Cardiac muscle cell (in vitro differentiated cells and primary cell): ENCODE measurements at regions not wholly inside any gene's neighbourhood (a gene's known extent, or its start where the extent isn't known, plus 50 kb on each side); places are given as distances from the start of the nearest gene placed in this dataset.

ENCODE experiments used
- DNase-seq, 2 donors: peaks; one replicate each; pipeline versions ENCODE4 v3.0.0 to v3.0.0-alpha.2; 2010 to 2017; ENCODE audit warnings: low read depth in 1 of 2, low spot score in 1 of 2
- H3K27ac ChIP-seq: fragments of 200-600 bp; sonication (generic); 2 replicates; pipeline ENCODE4 v1.5.1; 2016
- H3K27me3 ChIP-seq: fragments of 200-600 bp; sonication (generic); 2 replicates; pipeline ENCODE4 v1.6.0; 2016; ENCODE audit warnings: control low read depth
- H3K36me3 ChIP-seq: fragments of 200-600 bp; sonication (generic); 2 replicates; pipeline ENCODE4 v1.5.1; 2016; ENCODE audit warnings: control low read depth
- H3K4me1 ChIP-seq: fragments of 200-600 bp; sonication (generic); 2 replicates; pipeline ENCODE4 v1.8.1; 2017; ENCODE audit warnings: low read depth, mild to moderate bottlenecking, mixed run types
- H3K4me3 ChIP-seq: fragments of 200-600 bp; sonication (generic); 2 replicates; pipeline ENCODE4 v1.5.1; 2016; ENCODE audit warnings: mild to moderate bottlenecking
- H3K9me3 ChIP-seq: fragments of 200-600 bp; sonication (generic); 2 replicates; pipeline ENCODE4 v1.5.1; 2017; ENCODE audit warnings: low read depth, mild to moderate bottlenecking, control low read depth
- TF ChIP-seq, protein P1 (sequence below): IDR thresholded peaks from 2 replicates; pipeline ENCODE4 v1.5.1; 2012; ENCODE audit warnings: low read depth, mild to moderate bottlenecking, low read length

DNA sequence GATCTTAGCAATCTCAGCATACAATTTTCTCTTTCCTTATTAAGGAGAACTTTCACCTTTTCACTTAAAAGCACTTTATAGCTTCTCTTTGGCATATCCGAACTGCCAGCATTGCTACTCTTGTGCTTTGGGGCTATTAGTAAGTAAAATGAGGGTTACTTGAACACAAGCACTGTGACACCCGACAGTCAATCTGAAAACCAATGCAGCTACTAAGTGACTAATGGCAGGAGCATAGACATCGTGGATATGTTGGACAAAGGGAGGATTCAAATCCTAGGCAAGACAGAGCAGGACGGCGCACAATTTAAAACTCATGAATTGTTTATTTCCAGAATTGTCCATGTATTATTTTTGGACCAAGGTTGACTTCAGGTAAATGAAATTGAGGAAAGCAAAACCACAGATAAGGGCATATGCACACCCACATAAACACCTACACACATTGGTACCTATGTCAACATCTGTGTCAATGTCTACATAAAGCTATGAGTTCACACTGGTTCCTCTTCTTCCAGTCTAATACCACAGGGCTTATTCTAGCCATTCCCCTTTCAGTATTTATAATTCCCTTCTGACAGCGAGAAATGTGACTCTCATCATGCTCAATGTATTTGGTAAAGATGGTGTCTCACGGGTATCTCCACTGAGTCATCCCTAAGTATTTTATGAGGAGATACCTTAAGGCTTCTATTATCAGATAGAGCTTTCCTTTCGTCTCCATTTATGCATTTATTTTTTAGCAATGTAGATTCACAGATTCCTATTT, 75.3 kb upstream of the RALGPS2 start:
- no peak overlapping the region for H3K4me3 ChIP-seq
- TF ChIP-seq, protein P1, sequence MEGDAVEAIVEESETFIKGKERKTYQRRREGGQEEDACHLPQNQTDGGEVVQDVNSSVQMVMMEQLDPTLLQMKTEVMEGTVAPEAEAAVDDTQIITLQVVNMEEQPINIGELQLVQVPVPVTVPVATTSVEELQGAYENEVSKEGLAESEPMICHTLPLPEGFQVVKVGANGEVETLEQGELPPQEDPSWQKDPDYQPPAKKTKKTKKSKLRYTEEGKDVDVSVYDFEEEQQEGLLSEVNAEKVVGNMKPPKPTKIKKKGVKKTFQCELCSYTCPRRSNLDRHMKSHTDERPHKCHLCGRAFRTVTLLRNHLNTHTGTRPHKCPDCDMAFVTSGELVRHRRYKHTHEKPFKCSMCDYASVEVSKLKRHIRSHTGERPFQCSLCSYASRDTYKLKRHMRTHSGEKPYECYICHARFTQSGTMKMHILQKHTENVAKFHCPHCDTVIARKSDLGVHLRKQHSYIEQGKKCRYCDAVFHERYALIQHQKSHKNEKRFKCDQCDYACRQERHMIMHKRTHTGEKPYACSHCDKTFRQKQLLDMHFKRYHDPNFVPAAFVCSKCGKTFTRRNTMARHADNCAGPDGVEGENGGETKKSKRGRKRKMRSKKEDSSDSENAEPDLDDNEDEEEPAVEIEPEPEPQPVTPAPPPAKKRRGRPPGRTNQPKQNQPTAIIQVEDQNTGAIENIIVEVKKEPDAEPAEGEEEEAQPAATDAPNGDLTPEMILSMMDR: no peak
- DNase-seq: no peak
- H3K9me3 ChIP-seq: no peaks in the 10 kb centered on the region
- no peak overlapping the region for H3K27ac ChIP-seq
- no peaks in the 10 kb centered on the region for H3K36me3 ChIP-seq
- H3K27me3 ChIP-seq: no peaks in the 10 kb centered on the region
- peaks cover 11% of the 10 kb centered on the region for H3K4me1 ChIP-seq

DNA sequence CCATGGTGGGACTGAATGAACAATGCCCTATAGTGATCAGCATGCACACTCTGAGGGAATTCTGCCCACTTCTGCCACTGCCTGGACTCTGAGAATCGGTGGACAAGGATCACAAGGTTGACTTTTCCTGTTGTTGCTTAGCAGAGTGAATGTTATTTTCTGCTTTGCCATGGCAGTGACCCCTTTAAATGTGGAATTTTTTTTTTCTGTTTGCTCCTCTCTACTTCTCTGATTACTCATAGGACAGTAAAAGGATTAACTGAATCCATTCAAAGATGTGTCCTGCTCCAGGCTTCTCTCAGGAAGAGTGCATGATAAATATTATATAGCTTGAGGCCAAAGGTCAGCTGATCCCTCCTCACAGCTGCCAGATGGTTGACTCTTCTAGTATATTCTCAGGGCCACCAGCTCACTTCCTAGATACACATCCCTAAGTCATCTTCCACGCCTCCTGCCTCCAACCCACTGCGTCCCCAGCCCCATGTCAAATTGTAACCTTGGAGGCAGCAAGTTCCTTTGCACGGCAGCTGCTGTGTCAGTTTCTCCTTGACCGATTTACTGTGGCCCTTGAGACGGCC, 74.0 kb upstream of the RALGPS2 start:
- H3K4me3 ChIP-seq: no peak overlapping the region
- TF ChIP-seq, protein P1: no peak
- H3K27me3 ChIP-seq: no peaks in the 10 kb centered on the region
- no peaks in the 10 kb centered on the region for H3K36me3 ChIP-seq
- H3K27ac ChIP-seq: no peak overlapping the region
- no peak for DNase-seq
- no peaks in the 10 kb centered on the region for H3K9me3 ChIP-seq
- H3K4me1 ChIP-seq: no peaks in the 10 kb centered on the region

DNA sequence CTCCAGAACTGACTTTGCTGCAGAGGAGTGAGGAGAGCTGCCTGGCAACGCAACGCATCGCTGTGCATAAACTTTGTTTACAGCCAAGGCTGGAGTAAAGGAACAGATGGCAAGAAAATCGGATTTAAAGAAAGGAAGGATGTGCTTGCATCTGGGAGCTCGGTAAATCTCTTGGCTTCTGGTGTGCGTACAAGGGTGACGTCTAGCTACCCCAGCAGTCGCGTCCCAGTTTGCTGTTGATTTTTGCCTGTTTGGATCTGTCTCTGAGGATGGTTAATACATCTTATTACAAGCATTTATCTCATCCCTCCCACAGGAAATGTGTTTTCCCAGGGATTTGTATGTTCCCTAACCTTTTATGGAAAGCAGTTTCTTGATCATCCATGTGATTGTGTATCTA, 73.3 kb upstream of the RALGPS2 start:
- Histone ChIP-seq H3K27me3 (no peaks in the 10 kb centered on the region), H3K4me3 (no peak overlapping the region), H3K36me3 (no peaks in the 10 kb centered on the region), H3K27ac (no peak overlapping the region), H3K9me3 (no peaks in the 10 kb centered on the region), H3K4me1 (no peaks in the 10 kb centered on the region)
- DNase-seq: peak in 1 of 2 donors; percentile 47
- TF ChIP-seq, protein P1: no peak

DNA sequence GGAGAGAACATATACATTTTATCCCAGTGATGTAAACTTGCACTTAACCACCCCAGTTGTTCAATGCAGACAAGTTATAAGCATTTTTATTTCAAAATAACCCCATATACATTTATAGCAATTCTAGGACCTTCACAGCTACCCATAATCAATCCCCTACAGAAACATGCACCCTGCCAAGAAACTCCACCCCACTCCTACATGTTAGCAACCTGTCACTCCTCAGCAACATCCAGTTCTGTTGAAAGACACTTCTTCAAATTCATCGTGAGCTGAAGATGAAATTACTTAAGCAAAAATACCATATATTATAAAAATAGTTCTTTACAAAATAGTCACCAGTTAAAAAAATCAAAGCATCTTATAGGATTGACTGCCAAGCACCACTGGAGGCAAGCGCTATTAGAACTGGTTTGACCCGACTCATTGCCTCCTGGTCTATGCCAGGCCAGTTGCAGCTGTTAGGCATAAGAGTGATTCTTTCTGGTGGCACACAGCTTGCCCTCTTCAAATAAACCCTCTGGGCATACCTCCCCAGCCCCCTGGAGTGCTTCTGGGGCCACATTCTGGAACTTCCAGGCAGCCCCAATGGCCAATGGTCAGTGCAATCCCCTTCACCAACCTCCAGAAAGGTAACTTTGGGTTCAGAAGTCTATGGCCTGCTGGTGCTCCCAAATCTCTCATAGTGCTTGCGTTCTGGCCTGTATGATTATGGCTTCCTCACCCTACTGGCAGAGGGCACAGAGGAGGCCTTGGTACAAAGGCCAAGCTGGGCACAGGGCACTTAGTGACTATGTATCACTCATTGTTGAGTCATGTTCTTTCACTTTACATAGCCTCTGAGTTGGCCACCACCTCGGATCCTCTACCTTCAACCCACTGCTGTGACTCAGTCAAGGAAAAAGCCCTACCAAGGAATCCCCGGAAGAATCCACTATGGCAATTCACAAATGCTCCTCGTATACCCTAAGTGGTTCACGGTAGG, 72.2 kb upstream of the RALGPS2 start:
- H3K4me1 ChIP-seq: no peaks in the 10 kb centered on the region
- H3K27me3 ChIP-seq: no peaks in the 10 kb centered on the region
- no peaks in the 10 kb centered on the region for H3K9me3 ChIP-seq
- H3K4me3 ChIP-seq: no peak overlapping the region
- no peak for DNase-seq
- no peaks in the 10 kb centered on the region for H3K36me3 ChIP-seq
- H3K27ac ChIP-seq: no peak overlapping the region
- TF ChIP-seq, protein P1: no peak

DNA sequence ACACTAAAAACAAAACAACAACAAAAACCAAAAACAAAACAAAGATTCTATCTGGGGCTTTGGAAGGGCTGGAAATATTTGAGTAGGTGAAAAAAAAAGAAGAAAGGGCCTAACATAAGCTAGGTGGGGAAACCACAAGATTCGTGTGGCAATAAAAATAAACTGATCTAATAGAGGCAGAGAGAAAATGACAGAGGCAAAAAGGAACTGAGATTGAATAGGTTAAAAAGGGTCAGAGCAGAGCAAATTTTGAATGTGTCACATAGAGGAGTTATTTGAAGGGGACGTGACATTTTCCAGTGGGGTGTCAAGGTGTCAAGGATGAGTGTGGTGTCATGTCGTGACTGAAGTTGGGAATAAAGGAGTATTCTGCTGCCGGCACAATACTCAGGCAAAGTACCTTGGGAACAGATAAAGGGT, 65.2 kb upstream of the RALGPS2 start:
- H3K36me3 ChIP-seq: no peaks in the 10 kb centered on the region
- H3K27me3 ChIP-seq: no peaks in the 10 kb centered on the region
- H3K4me3 ChIP-seq: no peak overlapping the region
- H3K27ac ChIP-seq: no peak overlapping the region
- no peak for DNase-seq
- H3K4me1 ChIP-seq: peaks cover 7% of the 10 kb centered on the region
- TF ChIP-seq, protein P1: no peak
- H3K9me3 ChIP-seq: no peaks in the 10 kb centered on the region
